ENCODE measurements at regions not wholly inside any gene's neighbourhood (a gene's known extent, or its start where the extent isn't known, plus 50 kb on each side); places are given as distances from the start of the nearest gene placed in this dataset.

GRCh38 chr2:12487253-12488004 is 229.3 kb upstream of the TRIB2 start:
- FAIRE-seq (no peak), DNase-seq (ENCODE audit: low read depth, low spot score) (no peak)
- no peaks in the 10 kb centered on the region for H3K36me3 ChIP-seq (ENCODE audit: control insufficient read depth in 2 of 2, extremely low read depth in 1 of 2, insufficient read depth in 2 of 2, low read length in 2 of 2)
- H3K4me1 ChIP-seq (ENCODE audit: control insufficient read depth, extremely low read depth, insufficient read depth, low read length): peaks cover 13% of the 10 kb centered on the region
- H3K4me3 ChIP-seq (replicated peaks in 1 of 3; ENCODE audit: insufficient read depth in 1 of 3, low read depth in 1 of 3, low read length in 3 of 3): no peak overlapping the region
- no peak overlapping the region for H3K9ac ChIP-seq (replicated peaks; ENCODE audit: extremely low read depth, insufficient read depth, low read length)
- H3K27ac ChIP-seq (ENCODE audit: insufficient read depth, low read depth, low read length): no peak overlapping the region
- no peaks in the 10 kb centered on the region for H3K9me3 ChIP-seq (replicated peaks; ENCODE audit: control insufficient read depth, insufficient read depth, low read length)
- CTCF ChIA-PET: no interaction called here
- no peaks in the 10 kb centered on the region for H4K20me1 ChIP-seq (replicated peaks; ENCODE audit: control insufficient read depth, extremely low read depth, insufficient read depth, low read length)
- no peak overlapping the region for H2AFZ ChIP-seq (ENCODE audit: low read depth, low read length)
- POLR2A ChIA-PET: no interaction called here
- BruUV-seq (replicated peaks): no TSS peak
- TF ChIP-seq FOS (IDR thresholded peaks at IDR 0.05; ENCODE audit: borderline replicate concordance, insufficient read depth, low read length): no peak
- TF ChIP-seq JUN (IDR thresholded peaks at IDR 0.05; ENCODE audit: borderline replicate concordance, insufficient read depth, insufficient read length, low read depth): no peak
- no peak for TF ChIP-seq MYC (IDR thresholded peaks at IDR 0.05; ENCODE audit: low read depth, low read length)
- no peak for TF ChIP-seq MAX (IDR thresholded peaks at IDR 0.05; ENCODE audit: insufficient read depth, insufficient read length)
- no peak for TF ChIP-seq EZH2 (IDR thresholded peaks at IDR 0.05; ENCODE audit: borderline replicate concordance, low read depth, low read length, severe bottlenecking)
- TF ChIP-seq POLR2AphosphoS5 (IDR thresholded peaks at IDR 0.05; ENCODE audit: insufficient read depth, low read depth, low read length): no peak
- TF ChIP-seq CTCF (IDR thresholded peaks at IDR 0.05; ENCODE audit: extremely low read depth in 1 of 2, insufficient read depth in 1 of 2, low read depth in 1 of 2, low read length in 2 of 2): no peak
- no peak for TF ChIP-seq POLR2A (IDR thresholded peaks at IDR 0.05; ENCODE audit: low read depth, low read length)
- no peak for TF ChIP-seq GATA2 (IDR thresholded peaks at IDR 0.05; ENCODE audit: insufficient read depth, insufficient read length, low read depth, low read length)
- H3K9me1 ChIP-seq (replicated peaks; ENCODE audit: control insufficient read depth, extremely low read depth, insufficient read depth, low read length): no peaks in the 10 kb centered on the region
- H3K79me2 ChIP-seq (ENCODE audit: control insufficient read depth, insufficient read depth, low read length): no peaks in the 10 kb centered on the region
- H3K27me3 ChIP-seq (ENCODE audit: control insufficient read depth in 2 of 2, insufficient read depth in 2 of 2, low read length in 2 of 2): no peaks in the 10 kb centered on the region
- H3K4me2 ChIP-seq (ENCODE audit: insufficient read depth, low read length): no peak overlapping the region
- dilution Hi-C loops (cut with MboI; ENCODE audit: extremely low pct_ligation_motif_present, low sequenced_read_pairs) (no loop called here), intact Hi-C loops (cut with micrococcal nuclease) (no loop called here)

Measured in endothelial cell of umbilical vein (primary cell).